ENCODE measurements at regions not wholly inside any gene's neighbourhood (a gene's known extent, or its start where the extent isn't known, plus 50 kb on each side); places are given as distances from the start of the nearest gene placed in this dataset.
"Not testable (repeated sequence)": the region's sequence is repeated elsewhere in the genome, so short reads cannot be mapped to it uniquely, and the experiment has no call there.

DNA sequence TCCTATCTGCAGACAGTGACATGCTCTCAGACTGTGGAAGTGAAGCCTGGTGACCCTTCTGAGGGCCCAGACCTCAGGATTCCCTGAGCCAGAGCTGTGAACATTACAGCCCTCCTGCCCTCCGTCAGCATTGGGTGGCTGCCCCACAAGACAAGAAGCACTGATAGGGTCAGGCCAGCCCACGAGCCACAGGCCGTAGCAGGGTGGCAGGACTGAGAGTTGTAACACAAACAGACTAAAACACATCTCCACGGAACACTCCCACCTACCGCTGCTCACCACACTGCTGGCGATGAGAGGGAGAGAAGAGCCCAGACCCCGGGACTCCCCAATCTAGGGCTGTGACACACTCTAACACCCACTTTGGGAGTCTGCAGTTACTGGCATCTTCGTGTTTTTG is 264.8 kb upstream of the FSIP2 start:
- DNase-seq (ENCODE audit: low read depth in 4 of 4, low spot score in 3 of 4), result no peak

DNA sequence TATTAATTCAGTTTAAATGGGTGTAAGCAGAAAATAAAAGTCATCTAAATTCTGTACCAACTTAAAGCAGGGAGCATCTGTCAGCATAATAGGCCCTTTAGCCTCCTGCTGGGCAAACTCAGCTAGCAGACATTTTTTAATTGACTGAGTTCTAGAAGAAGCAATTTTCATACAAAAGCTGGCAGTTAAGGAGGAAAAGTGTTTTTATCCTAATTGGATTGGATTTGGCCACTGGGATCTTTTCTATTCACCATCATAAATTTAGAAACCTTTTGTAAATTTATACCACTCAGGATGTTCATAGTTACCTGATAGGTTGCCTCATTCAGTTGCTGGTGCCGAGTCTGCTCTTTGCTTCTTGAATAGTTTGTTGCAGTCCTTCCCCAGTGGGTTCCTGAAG is 262.7 kb upstream of the FSIP2 start:
- no peak for DNase-seq (ENCODE audit: low read depth in 4 of 4, low spot score in 3 of 4)

DNA sequence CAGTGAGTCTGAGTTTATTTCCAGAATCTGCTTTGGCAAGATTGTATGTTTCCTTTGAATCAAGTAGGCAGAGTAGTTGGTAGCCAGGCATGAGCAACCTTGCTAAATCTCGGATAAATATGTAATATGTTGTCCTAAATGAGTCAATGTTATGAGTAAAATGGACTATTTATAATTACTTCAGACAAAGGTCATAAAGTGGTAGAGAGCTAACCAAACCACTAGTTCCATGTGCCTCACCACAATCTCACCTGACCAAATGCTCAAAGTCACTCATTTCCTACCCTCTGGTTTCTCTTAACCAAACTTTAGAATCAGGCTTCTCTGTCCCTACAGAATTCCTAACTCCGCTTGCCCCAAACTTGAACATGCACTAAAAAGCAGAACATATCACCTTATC is 261.2 kb upstream of the FSIP2 start:
- no peak for DNase-seq (ENCODE audit: low read depth in 4 of 4, low spot score in 3 of 4)

DNA sequence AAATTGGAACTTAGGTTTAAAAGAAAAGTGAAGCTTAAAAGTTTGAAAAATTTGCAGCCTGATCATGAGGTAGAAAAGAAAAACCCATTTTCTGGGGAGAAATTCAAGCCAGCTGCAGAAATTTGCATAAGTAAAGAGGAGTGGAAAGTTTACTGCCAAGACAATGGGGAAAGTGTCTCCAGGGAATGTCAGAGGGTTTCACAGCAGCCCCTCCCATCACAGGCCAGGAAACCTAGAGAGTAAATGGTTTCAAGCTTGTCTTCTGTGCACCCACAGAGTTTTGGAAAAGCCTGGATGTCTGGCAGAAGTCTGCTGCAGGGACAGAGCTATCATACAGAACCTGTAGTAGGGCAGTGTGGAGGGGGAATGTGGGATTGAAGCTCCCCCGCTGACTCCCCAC is 254.0 kb upstream of the FSIP2 start:
- no peak for DNase-seq (ENCODE audit: low read depth in 4 of 4, low spot score in 3 of 4)

DNA sequence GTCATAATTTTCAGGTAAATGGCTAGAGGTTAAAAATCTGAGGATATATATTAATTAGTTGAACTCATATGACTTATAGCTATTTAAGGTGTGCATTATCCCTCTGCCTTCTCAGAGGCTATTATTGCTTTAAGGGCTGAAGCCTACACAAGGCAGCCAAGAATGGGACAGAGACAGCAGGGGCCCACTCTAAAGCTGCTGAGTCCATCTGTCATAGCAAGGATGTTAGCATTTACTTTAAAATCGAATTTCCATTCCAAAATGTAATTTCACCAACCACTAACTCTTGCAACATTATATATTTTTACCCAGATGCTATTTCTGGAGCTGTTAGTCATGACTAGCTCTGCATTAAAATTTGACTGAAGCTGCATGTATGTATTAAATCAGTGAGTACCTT is 236.3 kb upstream of the FSIP2 start:
- DNase-seq (ENCODE audit: low read depth in 4 of 4, low spot score in 3 of 4), result no peak

DNA sequence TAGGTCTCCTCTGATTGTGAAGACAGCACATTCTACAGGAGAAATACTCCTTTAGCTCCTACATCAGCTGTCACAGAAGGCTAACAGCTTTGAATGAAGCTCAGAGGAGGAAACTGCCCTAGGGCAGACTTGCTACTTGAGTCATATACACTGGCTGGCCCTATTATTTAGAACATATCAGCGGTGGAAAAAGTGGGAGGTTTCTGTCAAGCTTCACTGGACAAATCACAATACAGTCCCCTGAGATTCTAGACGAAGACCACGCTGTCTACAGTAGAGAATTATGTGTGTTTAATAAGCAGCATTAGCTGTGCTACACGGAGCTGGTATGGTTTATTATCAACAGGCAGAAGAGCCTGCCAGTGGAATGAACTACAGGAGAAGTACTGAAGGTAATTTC is 230.9 kb upstream of the FSIP2 start:
- DNase-seq (ENCODE audit: low read depth in 4 of 4, low spot score in 3 of 4), result no peak

DNA sequence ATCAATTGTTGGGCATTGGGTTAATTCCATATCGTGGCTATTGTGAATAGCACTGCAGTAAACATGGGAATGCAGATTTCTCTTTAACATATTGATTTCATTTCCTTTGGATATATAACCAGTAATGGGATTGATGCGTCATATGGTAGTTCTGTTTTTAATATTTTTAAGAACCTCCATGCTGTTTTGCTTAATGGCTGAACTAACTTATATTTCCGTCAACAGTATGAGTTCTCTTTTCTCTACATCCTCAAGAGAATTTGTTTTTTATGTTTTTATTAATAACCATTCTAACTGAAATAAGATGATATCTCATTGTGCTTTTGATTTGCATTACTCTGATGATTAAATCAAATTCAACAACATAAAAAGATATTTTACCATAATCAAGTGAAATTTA is 228.5 kb upstream of the FSIP2 start:
- no peak for DNase-seq (ENCODE audit: low read depth in 4 of 4, low spot score in 3 of 4)

DNA sequence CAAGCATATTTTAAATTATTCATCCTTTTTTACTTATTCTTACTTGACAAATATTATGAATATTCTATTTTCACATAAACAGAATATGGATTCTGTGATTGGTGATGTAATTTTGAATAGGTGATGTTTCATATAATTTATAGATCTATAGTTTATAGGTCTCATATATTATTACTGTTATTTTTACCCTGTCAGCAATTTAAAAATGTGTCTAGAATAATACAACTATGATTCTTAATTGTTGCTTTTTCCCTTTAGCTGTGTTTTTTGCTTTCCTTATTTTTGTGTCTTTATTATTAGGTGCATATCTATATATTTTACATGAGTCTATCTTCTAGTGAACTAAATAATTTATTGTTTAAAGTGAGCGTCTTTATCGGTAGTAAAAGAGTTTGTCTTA is 226.7 kb upstream of the FSIP2 start:
- DNase-seq (ENCODE audit: low read depth in 4 of 4, low spot score in 3 of 4), result no peak

DNA sequence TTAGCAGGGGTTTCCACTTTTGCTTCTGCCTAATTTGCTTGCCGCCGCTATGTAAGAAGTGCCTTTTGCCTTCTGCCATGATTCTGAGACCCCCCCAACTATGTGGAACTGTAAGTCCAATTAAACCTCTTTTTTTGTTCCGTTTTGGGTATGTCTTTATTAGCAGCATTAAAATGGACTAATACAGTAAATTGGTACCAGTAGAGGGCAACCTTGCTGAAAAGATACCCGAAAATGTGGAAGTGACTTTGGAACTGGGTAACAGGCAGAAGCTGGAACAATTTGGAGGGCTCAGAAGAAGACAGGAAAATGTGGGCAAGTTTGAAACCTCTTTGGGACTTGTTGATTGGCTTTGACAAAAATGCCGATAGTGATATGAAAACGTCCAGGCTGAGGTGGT is 216.1 kb upstream of the FSIP2 start:
- no peak for DNase-seq (ENCODE audit: low read depth in 4 of 4, low spot score in 3 of 4)

DNA sequence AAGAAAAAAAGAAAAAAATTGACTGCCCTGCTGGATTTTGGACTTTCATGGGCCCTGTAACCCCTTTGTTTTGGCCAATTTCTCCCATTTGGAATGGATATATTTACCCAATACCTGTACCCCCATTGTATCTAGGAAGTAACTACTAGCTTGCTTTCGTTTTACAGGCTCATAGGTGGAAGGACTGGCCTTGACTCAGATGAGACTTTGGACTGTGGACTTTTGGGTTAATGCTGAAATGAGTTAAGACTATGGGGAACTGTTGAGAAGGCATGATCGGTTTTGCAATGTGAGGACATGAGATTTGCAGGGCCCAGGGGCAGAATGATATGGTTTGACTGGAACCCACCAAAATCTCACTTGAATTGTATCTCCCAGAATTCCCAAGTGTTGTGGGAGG is 214.4 kb upstream of the FSIP2 start:
- not testable (repeated sequence) for DNase-seq (ENCODE audit: low read depth in 4 of 4, low spot score in 3 of 4)

DNA sequence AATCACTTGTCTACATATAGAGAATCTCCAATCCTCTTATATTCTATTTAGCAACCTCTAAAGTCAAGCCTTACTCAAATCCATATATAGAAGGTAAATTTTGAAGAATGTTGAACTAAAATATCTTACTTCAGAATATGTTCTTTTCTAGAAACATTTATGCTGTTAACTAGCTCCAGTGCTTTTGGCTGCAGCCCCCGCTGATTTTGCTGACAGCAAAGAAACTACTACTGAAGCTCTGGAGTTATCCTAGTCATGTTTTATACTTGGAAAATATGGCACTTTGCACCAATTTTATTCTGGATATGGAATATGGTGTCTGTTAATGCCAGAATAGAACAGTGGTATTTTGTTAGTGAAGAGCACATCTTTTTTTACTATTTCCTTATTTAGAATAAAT is 212.4 kb upstream of the FSIP2 start:
- no peak for DNase-seq (ENCODE audit: low read depth in 4 of 4, low spot score in 3 of 4)

DNA sequence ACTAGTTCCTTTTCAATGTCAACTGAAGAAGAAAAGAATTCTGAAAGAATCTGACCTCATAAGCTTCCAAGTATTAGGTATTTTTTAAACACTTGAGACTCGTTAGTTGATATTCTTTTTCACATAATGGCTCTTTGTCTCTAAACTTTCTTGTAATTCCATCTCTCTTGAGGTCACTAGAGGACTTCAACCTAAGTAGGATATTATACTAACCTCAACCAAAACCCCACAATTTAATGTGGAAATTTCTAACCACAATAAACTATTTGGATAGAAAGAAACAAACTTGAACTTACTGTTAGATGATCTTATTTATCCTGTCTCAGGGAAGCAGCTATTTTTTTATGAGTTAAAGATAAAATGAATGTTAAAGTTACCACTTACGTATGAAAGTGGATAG is 206.9 kb upstream of the FSIP2 start:
- no peak for DNase-seq (ENCODE audit: low read depth in 4 of 4, low spot score in 3 of 4)

DNA sequence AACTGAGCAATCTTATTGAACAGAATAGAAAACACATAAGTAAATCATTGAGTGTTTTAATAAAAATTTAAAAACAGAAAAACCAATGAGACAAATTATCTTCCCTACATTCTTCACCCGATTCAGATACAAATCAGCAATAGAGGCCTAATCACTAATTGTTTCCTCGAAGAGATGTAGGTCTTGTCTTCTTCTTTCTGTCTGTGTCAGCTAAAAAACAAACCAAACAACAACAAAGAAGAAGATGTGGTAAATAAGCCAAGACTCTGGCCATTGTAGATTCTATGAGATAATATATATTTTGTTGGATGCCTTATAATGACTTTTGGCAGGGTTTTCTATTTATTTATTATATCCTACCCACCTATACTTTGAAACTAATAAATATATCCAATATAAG is 200.9 kb upstream of the FSIP2 start:
- DNase-seq (ENCODE audit: low read depth in 4 of 4, low spot score in 3 of 4), result no peak

DNA sequence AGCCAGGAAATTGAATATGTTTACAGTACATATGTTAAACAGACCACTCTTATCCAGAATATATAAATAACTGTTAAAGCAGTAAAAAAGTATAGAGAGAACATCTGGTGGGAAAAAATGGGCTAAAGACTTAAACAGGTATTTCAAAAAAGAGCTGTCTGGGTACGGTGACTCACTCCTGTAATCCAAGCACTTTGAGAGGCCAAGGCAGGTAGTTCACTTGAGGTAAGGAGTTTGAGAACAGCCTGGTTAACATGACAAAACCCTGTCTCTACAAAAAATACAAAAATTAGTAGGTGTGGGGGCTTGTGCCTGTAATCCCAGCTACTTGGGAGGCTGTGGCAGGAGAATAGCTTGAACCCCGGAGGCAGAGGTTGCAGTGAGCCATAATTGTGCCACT is 171.4 kb upstream of the FSIP2 start:
- no peak for DNase-seq (ENCODE audit: low read depth in 4 of 4, low spot score in 3 of 4)

DNA sequence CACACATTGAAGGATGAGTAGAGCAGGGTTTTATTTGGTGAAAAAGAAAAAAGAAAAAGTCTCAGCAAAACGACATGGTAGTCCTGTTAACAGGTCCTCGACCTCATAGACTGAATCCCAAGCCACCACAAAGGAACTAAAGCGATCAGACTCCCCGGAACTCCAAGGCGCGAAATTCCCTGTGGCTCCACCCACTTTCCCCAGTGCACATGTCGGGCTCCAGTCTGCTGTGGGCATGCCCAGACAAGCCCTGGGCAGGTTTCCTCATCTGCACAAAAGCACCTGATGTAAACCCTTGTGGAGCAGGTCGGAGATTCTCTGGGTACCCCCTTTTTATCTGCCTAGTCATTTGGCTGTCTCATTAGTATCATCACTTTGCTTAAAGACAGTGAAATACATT is 170.7 kb upstream of the FSIP2 start:
- no peak for DNase-seq (ENCODE audit: low read depth in 4 of 4, low spot score in 3 of 4)

DNA sequence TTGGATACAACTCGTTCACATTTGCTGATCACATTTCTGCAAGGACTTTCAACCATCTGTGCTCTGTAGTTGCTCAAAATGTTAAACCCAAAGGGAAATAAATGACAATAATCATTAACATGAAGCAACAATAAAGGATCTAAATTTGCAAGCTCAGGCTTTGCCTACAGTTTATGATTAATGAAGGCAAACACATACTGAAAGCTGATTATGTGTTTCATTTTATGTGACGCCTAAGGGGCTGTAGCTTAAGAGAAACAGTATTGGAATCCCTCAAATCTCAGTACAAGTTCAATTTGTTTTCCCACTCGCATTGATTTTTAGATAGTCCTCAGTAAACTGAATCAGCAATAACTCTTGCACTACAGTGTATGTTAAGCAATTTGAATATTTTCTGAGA is 160.3 kb upstream of the FSIP2 start:
- DNase-seq (ENCODE audit: low read depth in 4 of 4, low spot score in 3 of 4), result no peak

DNA sequence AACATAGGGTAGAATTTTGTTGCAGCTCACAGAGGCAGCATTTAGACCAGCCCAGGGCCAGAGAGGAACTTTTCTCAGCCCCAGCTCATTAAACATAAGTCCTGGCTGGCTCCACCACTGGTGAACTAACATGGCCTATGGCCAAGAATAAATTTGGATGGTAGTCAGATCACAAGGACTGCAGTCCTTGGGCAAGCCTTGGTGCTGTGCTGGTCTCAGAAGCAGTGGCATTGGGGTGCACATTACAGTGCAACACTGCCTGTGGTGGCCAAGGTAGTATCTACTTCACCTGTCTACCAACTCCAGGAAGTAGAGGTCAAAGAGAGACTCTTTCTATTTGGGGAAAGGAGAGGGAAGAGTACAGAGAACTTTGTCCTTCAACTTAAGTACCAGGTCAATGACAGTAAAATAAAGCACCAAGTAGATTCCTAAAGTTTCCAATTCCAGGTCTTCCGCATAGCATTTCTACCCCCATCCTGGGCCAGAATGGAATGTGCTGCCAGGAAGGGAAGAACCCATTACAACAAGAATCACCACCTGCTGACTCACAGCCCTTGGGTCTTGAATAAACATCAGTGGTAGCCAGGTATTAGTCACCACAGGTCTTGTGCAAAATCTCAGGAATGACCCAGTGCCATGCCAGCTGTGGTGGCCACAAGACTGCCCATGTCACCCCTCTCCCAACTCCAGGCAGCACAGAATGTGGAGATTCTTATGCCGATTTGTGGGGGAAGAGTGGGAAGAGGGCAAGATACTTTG is 155.4 kb upstream of the FSIP2 start:
- no peak for DNase-seq (ENCODE audit: low read depth in 4 of 4, low spot score in 3 of 4)

DNA sequence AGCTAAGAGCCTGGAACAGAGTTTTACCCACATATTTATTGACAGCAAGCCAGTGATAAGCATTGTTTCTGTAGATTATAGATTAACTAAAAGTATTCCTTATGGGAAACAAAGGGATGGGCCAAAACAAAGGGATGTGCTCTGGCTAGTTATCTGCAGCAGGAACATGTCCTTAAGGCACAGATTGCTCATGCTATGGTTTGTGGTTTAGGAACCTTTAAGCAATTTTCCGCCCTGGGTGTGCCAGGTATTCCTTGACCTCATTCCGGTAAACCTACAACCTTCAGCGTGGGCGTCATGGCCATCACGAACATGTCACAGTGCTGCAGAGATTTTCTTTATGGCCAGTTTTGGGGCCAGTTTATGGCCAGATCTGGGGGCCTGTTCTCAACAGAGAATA is 153.4 kb upstream of the FSIP2 start:
- DNase-seq (ENCODE audit: low read depth in 4 of 4, low spot score in 3 of 4), result not testable (repeated sequence)

DNA sequence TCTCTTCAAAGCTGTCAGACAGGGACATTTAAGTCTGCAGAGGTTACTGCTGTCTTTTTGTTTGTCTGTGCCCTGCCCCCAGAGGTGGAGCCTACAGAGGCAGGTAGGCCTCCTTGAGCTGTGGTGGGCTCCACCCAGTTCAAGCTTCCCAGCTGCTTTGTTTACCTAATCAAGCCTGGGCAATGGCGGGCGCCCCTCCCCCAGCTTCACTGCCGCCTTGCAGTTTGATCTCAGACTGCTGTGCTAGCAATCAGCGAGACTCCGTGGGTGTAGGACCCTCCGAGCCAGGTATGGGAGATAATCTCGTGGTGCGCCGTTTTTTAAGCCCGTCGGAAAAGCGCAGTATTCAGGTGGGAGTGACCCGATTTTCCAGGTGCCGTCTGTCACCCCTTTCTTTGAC is 147.3 kb upstream of the FSIP2 start:
- not testable (repeated sequence) for DNase-seq (ENCODE audit: low read depth in 4 of 4, low spot score in 3 of 4)

DNA sequence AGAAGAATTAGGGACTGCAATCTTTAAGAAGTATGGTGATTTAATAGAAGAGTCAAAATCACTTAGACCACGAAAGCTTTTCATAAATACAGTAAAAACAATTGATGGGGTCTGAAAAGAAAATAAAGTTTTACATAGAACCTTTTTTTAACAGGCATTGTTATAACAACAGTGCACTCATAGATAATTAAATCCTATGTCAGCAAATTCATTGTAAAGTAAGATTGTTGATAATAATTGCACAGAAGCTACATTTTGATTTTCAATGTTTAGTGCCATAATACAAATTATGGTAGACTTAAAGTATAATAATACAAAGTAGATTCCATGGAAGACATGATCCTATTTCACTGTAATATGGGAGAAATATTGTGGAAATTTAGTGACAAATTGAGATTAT is 130.7 kb upstream of the FSIP2 start:
- no peak for DNase-seq (ENCODE audit: low read depth in 4 of 4, low spot score in 3 of 4)

DNA sequence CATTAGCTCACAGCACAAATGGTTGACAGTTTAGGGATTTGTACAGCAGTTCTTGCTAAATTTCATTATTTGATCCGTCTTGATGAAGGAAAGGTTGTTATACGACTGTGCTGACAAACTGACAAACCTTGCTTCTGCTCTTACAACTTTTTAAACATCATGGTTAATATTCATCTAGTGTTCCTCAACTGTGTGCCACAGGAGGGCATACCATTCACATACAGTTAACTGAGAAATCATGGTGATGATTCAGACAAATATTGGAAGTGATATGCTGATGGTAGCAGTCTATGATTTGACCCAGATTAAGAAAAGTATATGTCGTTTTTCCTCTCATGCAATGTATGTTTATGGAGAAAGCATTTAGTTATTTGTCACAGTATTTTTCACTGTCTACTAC is 129.8 kb upstream of the FSIP2 start:
- peak in 2 of 4 donors; percentile 1 to 5 for DNase-seq (ENCODE audit: low read depth in 4 of 4, low spot score in 3 of 4)

DNA sequence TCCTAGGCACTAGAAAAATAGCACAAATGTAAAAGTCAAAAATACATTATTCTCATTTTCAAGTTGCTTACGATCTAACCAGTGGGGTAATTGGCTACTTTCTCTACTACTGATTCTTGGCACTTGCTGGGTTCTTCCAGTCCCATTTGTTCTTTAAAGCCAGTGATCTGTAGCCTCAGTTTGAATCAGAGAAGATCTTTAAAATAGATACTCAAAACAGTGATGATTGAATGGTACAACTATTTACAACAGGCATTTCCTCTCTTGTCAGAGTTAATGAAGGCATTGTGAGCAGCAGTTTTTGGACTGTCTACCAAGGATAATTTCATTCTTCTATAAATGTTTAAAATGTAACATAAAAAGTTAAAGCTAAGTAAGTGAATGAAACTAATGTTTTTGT is 128.3 kb upstream of the FSIP2 start:
- no peak for DNase-seq (ENCODE audit: low read depth in 4 of 4, low spot score in 3 of 4)

DNA sequence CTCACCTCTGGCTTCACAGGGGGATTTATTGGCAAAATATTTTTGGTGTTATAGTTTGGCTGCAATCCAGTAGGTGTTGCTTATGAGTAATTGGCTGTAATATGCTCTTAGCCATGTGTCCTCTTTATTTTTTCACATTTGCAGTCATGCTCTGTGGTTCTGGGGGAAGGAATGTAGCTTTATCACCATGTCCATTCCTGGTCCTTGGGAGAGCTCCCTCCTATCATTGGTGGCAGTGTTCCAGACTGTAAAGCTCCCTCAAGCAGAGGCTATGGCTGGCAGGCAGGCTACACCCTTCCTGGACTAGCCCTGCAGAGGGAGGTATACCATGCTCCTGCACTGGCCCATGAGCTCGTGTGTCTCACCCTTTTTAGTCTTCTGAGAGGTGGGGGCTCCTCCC is 120.0 kb upstream of the FSIP2 start:
- DNase-seq (ENCODE audit: low read depth in 4 of 4, low spot score in 3 of 4), result no peak

All from right renal pelvis (tissue), 4 donors.